Thyroid gland (tissue), 4 donors: ENCODE measurements at regions not wholly inside any gene's neighbourhood (a gene's known extent, or its start where the extent isn't known, plus 50 kb on each side); places are given as distances from the start of the nearest gene placed in this dataset.

ENCODE experiments used
- POLR2A ChIP-seq, 2 donors: fragments of 450-650 bp; IDR thresholded peaks; one replicate each; pipeline ENCODE4 v1.6.1; 2017; ENCODE audit warnings: antibody characterized with exemption in 2 of 2, mild to moderate bottlenecking in 2 of 2, moderate library complexity in 1 of 2
- TF ChIP-seq, protein P1 (sequence below), 6 experiments: fragments of 200-600 bp in 3 of 6; fragments of 450-650 bp in 3 of 6; sonication (generic) in 3 of 6; IDR thresholded peaks; one replicate each; pipeline ENCODE4 v1.5.1; 2016 to 2019; ENCODE audit warnings: antibody characterized with exemption in 6 of 6, mild to moderate bottlenecking in 2 of 6, inconsistent platforms in 1 of 6, moderate library complexity in 1 of 6

DNA sequence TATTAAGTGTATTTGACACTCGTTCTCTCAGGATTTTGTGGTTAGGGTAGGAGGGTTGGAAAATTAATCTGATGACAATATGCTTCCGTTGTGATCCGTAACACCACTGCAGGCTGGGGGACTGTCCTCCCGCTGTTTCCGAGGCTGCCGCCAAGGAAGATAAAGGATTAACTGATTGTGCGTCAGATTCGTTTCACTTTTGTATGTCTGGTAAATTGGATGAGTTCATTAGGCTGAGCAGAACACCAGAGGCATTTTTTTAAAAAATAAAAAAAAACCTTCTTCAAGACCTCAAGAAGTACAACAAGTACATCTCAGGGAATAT is 486.7 kb upstream of the SALL1 start:
- TF ChIP-seq, protein P1, sequence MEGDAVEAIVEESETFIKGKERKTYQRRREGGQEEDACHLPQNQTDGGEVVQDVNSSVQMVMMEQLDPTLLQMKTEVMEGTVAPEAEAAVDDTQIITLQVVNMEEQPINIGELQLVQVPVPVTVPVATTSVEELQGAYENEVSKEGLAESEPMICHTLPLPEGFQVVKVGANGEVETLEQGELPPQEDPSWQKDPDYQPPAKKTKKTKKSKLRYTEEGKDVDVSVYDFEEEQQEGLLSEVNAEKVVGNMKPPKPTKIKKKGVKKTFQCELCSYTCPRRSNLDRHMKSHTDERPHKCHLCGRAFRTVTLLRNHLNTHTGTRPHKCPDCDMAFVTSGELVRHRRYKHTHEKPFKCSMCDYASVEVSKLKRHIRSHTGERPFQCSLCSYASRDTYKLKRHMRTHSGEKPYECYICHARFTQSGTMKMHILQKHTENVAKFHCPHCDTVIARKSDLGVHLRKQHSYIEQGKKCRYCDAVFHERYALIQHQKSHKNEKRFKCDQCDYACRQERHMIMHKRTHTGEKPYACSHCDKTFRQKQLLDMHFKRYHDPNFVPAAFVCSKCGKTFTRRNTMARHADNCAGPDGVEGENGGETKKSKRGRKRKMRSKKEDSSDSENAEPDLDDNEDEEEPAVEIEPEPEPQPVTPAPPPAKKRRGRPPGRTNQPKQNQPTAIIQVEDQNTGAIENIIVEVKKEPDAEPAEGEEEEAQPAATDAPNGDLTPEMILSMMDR (IDR thresholded peaks at IDR 0.05) = no peak
- no peak for TF ChIP-seq POLR2A (IDR thresholded peaks at IDR 0.05)
